HG03108 (cell line): ENCODE measurements at regions not wholly inside any gene's neighbourhood (a gene's known extent, or its start where the extent isn't known, plus 50 kb on each side); places are given as distances from the start of the nearest gene placed in this dataset.

ENCODE experiments used
- ATAC-seq: cut with Tn5 transposase; IDR thresholded peaks from one replicate; pipeline ENCODE4 v1.9.1; 2021; ENCODE audit warnings: moderate library complexity; ENCODE audit not compliant: unreplicated experiment

DNA sequence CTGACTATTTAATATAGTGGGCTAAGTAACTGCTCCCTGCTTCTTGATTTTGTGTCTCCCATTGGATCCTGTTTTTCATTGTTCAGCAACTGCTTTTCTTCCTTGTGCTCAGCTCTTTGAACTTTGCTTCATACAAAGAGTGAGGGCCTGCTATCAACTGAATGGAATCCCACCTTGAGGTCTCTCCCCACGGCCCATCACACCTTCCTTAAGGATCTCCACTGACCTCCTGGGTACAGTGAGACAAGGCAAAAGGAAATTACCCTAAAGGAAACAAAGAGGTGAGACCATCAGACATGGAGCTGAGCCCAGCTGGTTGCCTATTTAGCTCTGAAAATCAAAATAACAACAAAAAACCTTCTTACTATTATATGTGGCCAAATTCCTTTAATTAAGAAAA, 91.3 kb upstream of the RPL34 start:
- ATAC-seq: no peak

DNA sequence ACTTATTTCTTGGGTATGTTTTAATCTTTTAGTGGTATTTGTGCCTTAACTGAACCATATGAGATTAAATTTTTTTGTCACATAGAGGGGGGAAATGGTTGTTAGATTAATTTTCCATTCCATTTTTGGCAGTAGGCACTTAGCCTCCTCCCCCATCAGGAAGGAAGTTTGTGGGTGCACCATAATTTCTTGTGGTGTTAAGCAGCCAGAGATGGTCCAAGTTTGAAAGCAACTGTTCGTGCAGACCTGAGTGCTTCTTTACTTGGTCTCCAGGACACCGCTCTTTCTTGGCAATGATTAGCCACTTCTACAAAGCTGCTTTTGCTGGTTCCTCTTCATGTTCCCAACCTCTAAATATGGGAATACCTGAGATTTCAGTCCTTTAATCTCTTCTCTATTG, 92.7 kb upstream of the RPL34 start:
- ATAC-seq: peak; percentile 73

DNA sequence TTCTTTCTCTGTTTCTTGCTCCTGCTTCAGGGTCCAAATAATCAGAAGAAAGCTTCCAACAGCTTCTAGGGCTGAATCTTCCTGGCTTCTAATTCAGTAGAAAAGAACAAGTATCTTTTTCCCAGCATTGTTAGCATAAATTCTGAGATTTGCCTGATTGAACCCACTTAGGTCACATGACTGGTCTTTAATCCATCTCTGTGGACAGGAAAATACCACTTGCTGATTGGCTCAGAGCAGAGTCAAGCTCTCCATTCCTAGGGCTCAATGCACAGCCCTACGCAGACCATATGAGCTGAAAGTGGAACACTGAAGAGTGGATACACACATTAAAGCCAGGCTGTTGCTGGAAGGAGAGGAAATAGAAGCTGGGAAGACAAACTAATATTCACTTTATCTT, 99.6 kb upstream of the RPL34 start:
- ATAC-seq: no peak

DNA sequence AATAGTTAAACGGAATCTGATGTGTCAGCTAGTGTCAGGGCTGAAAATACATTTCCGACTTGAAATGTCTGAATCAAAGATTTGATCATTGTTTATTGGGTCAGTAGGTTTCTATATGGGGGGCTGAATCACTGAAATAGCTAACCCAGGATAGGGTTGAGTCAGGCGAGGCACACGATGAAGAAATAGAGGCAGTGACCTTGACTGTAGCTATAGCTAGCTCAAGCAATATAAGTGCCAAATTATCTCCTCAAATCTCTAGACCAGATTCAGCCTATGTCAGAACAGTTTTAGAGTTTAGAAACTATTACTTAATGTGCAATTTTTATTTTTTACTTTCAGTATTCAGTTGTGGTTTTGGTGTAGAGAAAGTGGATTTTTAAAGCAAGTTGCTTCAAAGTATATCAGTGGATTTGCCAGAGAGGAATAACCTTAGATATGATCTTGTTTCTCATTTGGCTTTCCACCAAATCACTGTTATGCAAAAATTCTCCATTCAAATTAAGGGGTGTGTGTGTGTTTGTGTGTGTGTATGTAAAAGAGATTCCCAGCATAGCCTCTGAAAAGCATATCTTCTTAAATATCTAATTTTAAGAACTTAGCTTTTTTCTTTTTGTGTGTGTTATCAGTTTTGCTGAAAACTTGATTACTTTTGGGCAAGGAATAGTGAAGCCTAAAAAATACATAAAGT, 100.3 kb upstream of the RPL34 start:
- ATAC-seq: no peak

DNA sequence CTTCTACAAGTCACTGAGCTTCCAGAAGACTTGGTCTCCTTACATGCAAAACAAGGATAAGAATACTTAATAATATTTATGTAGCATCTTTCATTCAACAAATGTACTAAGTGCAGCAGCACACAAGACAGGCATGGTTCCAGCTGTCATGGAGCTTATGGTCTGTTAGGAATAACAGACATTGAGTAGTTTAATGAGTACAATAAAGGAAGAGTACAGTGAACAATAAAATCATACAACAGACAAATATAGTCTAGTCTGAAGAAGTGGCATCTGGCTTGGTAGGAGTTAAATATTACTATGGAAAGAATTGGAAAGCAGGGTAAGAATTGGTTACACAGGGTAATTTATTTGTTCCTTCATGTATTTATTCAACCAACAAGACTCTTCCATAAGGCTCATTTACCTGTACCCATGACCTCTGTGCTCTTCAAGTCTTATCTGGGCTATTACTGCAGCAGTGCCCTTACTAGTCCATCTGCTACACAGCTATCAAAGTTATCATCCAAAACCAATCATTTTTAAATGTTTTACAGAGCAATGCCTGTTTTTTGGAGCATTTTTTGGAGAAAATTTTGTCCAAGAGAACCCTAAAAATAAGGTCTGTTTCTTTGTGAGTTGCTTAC, 101.1 kb upstream of the RPL34 start:
- no peak for ATAC-seq

DNA sequence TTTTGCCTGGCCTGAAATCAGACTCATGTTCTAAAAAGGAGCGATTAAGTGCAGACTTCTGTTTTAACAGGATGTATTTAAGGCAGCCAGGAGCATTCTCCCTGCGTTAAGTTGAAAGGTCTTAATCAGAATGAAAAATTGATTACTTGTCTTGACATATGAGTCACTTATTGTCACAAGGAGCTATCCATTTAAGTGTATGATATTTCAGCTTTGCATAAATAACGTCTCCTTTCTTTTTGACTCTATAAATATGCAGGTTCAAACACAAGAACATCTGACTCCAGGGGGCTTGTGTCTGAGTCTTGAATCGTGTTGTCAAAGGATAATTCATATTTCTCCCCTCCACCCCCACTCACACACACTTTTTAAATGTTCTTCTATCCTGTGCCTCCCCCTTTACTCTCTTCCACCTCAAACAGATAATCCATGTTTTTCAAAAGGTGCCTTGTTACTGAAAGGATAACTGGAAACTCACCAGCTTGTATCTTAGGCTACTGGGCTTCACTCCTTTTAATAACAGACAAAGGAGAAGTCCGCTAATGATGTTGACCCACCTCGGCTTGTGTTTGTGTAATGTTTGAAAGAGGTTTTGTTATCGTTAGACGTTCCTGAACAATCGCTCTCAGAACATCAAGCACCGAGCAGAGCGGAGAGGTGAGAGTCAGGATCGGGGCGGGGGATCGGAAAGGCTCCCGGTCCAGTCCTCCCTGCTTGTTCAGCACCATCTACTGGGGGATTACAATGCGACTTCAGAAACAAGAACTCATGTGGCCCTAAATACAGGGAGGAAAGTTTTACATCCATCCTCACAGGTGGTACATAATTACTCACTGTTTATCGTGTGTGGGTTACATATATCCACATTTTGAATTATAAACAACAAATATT, 107.5 kb upstream of the RPL34 start:
- ATAC-seq: no peak

DNA sequence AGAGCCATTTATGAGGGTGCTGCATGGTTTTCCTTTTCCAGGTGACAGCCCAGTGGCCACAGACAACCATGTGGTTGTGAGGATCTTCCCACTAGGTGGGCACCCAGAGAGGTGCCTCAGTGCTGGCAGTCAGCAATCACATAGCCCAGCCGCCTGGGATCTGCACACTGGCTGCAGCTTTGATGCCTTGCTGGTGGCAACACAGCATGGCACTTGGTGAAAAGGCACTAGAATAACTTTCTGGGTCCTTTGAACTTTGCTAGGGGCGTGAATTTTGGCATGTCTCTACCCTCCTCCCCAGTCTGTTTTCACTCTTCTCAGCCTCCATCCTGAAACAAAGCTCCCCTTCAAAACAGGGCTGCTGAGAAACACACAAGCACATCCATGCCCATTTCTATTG, 108.8 kb upstream of the RPL34 start:
- no peak for ATAC-seq

DNA sequence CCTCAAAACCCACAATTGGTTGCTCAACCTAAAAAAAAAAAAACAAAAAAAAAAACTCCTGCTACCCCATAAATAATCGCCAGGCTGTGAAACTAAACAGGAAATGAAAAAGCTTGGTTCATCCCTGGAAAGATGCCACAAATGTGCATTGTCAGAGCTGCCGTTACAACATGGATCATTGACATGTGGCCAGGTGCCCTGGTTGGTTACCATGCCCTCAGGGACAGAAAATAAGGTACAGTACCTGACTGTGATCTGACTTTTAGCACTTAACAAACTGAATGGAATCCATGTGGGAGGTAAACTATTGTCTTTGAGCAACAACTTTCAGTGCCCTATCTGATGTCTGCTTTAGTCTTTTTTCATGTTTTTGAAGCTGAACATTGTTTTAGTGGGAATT, 118.0 kb upstream of the RPL34 start:
- ATAC-seq: no peak

DNA sequence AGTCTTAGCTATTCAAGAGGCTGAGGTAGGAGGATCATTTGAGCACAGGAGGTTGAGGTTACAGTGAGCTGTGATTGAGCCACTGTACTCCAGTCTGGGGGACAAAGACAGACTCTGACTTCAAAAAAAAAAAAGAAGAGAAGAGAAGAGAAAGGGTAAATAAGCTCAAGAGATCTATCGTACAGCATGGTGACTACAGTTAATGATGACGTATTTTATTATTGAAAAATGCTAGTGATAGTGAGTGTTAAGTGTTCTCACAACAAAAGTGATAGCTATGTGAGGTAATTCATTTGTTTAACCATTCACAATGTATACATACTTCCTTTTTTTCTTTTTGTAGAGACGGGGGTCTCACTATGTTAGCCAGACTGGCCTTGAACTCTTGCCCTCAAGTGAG, 121.5 kb upstream of the RPL34 start:
- ATAC-seq: no peak

DNA sequence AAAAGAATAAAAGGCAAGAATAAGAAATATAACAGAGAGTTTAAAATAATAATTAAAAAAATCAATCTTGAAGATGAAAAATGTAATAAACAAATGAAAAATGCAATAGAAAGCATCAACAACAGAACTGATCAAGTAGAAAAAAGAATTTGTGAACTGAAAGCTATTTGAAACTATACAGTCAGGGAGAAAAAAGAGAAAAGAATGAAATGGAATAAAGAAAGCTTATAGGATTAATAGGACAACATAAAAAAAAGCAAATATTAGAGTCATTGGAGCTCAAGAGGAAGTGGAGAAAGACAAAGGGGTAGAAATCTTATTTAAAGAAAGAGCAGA, 126.8 kb upstream of the RPL34 start:
- ATAC-seq: no peak

DNA sequence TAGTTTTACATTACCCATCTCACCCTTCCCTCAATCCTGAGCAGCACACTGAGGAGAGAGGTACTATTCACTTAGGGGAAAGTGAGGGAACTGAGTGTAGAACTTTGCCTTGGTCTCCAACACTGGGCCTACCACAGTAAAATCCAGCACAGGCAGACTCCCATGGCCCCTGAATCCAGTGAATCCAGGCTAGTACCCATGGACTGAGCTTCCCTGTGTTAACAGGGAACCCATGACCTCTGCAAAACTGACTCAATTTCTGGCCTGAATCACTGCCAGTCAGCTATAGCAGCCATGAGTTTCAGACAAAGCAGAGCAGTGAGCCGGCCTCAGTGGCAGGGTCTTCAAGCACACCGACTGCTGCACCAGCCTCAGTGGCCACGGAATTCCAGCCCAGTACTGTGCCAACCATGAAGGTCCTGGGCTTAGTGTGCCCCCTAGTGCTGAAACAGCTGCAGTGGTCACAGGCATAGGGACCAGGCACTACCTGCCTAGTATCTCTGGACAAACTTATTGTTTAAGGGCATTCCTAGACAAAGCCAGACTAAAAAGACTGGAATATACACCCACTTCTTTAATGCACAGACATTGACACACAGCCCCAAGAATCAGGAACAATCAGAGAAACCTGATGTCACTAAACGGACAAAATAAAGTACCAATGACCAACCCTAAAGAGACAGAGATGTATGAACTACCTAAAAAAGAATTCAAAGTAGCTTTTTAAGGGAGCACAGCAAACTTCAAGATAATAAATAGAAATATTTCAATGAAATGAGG, 127.4 kb upstream of the RPL34 start:
- no peak for ATAC-seq

DNA sequence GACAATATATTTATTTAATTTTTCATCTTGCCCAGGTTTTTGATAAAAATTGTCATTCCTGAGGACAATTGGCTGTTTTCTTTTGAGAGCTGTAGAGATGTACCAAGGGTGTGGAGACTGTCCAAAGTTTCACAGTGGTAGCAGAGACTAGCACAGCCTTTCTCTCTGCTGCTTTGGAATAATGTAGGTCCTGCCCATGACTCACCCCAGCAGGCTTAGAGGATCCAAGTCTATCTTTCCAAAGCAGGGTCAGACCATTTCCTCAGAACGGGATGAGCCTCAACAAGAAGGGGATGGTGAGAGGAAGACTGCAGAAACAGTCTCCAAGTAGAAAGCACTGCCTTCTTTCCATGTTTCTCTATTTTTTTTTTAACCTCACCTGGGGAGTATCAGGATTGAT, 131.5 kb upstream of the RPL34 start:
- ATAC-seq: no peak

DNA sequence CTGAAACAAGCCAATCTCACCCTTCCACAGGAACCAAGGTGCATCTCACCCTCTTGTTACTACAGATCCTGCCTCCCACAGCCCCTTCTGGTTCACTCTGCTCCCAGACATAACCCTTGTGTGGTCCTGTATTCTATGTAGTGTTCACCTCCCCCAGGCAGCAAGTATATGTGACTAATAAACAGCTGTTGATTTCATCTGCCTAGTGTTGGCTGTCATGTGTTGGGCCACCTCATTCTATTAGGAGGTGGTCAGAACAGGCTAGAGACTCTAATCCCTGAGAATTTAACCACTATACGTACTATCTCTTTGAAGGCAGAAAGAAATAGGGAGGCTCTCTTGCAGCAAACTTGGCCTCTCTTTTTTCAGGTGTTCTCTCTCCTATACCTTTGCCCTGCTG, 134.3 kb upstream of the RPL34 start:
- ATAC-seq: no peak

DNA sequence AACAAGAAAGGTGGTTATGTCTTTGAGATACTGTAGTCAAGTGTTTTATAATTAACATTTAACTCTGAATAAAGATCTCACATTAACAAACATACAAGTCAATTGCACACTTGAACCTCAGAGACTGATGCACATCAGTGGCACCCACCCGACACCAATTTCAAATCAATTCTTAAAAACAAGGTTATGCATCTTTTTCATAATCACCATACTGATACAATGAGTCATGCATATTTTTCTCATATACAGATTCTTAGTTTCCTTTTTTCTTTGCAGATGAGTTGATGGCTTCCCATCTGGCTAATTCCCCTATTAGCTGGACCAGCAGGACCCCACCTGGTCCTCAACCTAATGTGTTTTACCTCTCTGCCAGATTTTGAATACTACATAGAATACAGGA, 136.2 kb upstream of the RPL34 start:
- ATAC-seq: no peak

DNA sequence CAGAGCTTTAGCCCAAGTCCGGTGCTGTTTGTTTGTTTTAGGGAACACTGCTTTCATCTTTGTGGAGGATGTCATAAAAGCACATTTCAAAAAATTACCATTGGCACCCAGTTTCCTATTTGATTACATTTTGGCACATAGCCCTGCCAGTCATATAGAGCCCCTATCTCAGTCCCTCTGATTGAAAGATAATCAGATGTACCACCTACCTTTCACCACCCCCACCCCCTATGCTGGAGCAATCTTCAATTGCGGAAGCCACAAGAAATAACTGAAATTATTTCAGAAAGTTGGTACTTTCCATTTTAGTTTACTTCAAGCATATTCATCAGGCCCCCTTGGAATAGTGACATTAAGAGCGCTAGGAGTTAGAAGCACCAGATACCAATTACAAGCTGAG, 136.7 kb upstream of the RPL34 start:
- ATAC-seq: no peak

DNA sequence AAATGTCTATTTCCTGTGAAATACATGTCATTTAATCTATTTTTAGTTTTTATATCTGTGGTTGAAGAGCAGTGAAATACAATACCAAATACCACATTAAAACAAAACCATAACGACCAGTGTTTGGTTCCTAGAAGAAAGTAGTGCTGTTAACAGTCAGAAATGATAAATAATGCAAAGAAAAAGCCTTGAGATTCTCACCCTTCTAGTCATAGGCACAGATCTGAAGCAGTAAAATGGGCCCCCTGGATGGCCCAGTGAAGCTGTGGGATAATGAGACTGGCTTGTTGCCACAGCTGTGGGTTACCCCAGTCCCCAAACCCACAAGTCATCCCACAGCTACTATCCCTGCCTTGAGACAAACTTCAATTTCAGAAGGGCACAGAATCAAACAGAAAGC, 137.3 kb upstream of the RPL34 start:
- no peak for ATAC-seq

DNA sequence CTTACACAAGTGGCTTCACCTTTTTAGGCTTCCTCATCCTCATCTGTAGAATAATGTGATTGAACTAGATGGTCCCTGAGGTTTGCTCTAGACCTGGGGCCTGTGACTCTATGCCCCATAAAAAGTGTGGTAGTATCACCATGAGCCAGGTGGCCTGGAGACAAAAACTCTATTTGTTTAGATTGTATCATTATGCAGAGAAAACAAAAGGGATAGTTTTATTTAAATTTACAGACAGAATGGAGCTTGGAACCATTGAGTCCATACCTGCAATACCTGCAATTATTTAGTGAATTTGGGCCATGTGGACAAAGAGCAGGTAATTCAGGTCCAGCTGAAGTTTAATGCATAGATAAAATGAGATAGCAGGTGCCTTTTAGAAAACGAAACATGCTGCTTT, 139.5 kb upstream of the RPL34 start:
- no peak for ATAC-seq

DNA sequence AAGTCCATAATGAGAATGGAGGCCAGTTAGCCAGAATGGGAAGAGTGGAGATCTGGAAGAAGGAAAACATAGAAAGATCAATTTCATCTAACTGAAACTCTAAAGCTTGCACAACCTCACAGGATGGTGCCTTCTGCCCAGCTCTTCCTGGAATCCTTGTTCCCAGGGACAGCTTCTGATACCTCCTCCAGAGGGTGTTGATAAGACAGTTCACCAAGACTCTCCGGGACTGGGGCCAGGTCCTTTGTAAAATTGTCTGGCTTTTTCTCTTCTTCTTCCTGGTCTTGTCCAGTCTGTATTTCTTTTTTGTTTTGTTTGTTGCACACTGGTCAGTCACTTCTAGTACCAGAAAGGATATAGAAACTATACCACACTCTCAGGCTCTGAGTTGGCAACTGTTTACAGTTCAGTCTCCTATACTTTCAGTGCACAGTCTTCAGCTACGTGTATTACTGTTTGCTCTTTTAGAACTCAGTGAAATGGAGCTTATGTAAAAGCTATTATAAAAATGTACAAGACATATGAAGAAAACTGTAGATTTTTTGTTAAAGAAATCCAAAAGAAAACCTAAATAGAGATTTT, 142.8 kb upstream of the RPL34 start:
- no peak for ATAC-seq

DNA sequence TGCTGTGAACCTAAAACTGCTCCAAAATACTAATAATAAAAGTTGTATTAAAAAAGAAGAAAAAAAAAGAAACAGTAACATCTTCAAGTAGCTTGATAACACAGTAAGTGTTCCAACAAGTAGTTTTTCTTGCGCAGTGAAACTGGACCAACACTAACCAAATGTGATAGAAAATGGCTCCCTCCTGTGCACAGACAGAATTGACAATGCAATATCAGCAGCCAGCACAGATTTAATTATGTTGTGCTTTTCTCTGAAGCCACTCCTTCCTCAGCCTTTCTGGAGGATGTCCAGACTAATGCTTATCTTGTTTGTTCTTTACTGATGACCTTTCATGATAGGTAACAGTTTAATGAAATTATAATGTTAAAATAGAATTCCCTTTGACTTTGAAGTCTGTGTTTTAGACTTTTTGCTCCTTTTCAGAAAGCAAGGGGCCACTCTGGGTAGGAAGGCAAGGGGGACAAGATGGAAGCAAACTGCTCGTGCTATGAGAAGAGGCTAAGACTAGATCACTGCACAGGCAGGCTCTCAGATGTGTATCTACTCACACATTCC, 147.1 kb upstream of the RPL34 start:
- ATAC-seq: no peak

DNA sequence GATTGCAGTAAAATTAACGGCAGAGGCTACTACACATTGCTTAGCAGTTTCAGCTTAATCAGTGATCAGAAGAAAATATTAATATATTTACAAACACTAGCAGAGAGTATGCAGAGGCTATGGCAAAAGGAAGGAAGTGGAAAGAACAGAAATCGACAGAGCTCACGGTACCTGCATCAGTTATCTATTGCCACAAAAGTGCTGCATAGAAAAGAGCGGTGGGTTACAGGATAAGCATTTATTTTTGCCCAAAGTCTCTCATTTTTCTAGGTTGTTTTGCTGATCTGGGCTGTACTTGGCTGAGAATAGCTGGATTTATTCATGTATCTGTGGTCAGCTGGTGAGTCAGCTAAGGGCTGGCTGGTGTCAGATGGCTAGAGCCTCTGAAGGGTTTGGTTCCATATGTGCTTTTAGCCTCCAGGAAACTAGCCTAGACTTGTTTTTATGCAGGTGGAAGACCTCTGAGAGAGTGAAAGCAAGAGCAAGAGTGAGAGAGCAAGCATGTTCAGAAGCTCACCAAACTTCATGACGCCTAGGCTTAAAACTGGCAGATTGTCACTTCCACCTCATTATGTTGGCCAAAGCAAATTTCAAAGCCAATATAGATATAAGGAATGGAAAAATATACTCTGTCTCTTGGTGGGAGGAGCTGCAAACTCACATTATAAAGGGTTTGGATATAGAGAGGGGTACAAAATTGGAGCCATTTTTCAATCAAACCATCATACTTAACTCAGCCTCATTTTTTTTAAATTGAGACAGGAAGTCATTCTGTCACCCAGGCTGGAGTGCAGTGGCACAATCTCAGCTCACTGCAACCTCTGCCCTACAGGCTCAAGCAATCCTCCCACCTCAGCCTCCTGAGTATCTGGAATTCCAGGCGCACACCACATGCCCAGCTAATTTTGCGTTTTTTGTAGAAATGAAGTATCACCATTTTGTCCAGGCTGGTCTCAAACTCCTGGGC, 153.2 kb upstream of the RPL34 start:
- ATAC-seq: peak; percentile 91
